ENCODE measurements at regions not wholly inside any gene's neighbourhood (a gene's known extent, or its start where the extent isn't known, plus 50 kb on each side); places are given as distances from the start of the nearest gene placed in this dataset.

GRCh38 chr15:52624262-52624661, 54.9 kb downstream of the ATOSA start:
- in situ Hi-C loops (cut with MboI) (no loop called here), intact Hi-C loops (cut with micrococcal nuclease; ENCODE audit: unreplicated experiment) (no loop called here)
- Histone ChIP-seq H3K4me1 (ENCODE audit: control insufficient read depth, insufficient read depth, low read length) (no peaks in the 10 kb centered on the region), H3K27ac (ENCODE audit: control insufficient read depth, insufficient read depth) (no peak overlapping the region), H3K79me2 (ENCODE audit: control insufficient read depth, insufficient read depth, low read length) (no peaks in the 10 kb centered on the region), H3K9ac (ENCODE audit: control insufficient read depth, insufficient read depth, low read length) (no peak overlapping the region), H3K27me3 (replicated peaks in 1 of 2; ENCODE audit: control insufficient read depth in 2 of 2, insufficient read depth in 2 of 2, low read length in 1 of 2) (no peaks in the 10 kb centered on the region), H2AFZ (ENCODE audit: control insufficient read depth, low read depth, low read length) (no peak overlapping the region), H3K36me3 (ENCODE audit: control insufficient read depth in 2 of 2, insufficient read depth in 2 of 2, low read length in 1 of 2) (peaks cover 0 to 7% of the 10 kb centered on the region in 2 experiments; a peak in 1 of 4 replicates), H4K20me1 (ENCODE audit: control insufficient read depth, insufficient read depth) (no peaks in the 10 kb centered on the region), H3K4me2 (ENCODE audit: control insufficient read depth, insufficient read depth) (no peak overlapping the region), H3K9me3 (replicated peaks; ENCODE audit: control insufficient read depth, insufficient read depth, low read length) (no peaks in the 10 kb centered on the region), H3K4me3 (no peak overlapping the region)
- 53% methylated on average over 1 of the region's 1 CpG for WGBS (ENCODE audit: insufficient coverage, insufficient replicate concordance, low lambda C conversion rate, missing lambda C conversion rate)
- BruUV-seq (replicated peaks): no TSS peak
- ATAC-seq (no peak), DNase-seq (ENCODE audit: low read depth, low spot score) (no peak), FAIRE-seq (no peak)
- ChIA-PET RAD21 (ENCODE audit: unreplicated experiment) (no interaction called here), CTCF (interaction anchor here (1.0 kb wide), 1 partner anchor 362 kb away, joined by 3 read pairs; no protein-coding TSS in a partner anchor), POLR2A (no interaction called here), SMC1A (ENCODE audit: uncharacterized antibody, unreplicated experiment) (interaction anchor here (0.8 to 2.6 kb wide), 3 partner anchors 9 to 105 kb away, joined by 3 to 9 read pairs (median 3); no protein-coding TSS in a partner anchor)
- TF ChIP-seq ZNF384 (IDR thresholded peaks at IDR 0.05; ENCODE audit: borderline replicate concordance, low read depth, low read length): no peak
- no peak for TF ChIP-seq RB1 (IDR thresholded peaks at IDR 0.05; ENCODE audit: borderline replicate concordance)

- intact Hi-C loops (cut with micrococcal nuclease; ENCODE audit: unreplicated experiment): no loop called here
- FAIRE-seq: no peak
- CTCF ChIA-PET: no interaction called here
- no peak for ATAC-seq
- no peaks in the 10 kb centered on the region for H3K4me1 ChIP-seq (ENCODE audit: control insufficient read depth, insufficient read depth, low read length)
- no peaks in the 10 kb centered on the region for H3K9me3 ChIP-seq (replicated peaks; ENCODE audit: control insufficient read depth, insufficient read depth, low read length)
- SMC1A ChIA-PET (ENCODE audit: uncharacterized antibody, unreplicated experiment): interaction anchor here (0.6 to 1.5 kb wide), 3 partner anchors 10 to 206 kb away, joined by 3 read pairs; no protein-coding TSS in a partner anchor
- H3K27ac ChIP-seq (ENCODE audit: control insufficient read depth, insufficient read depth): no peak overlapping the region
- no peaks in the 10 kb centered on the region for H3K79me2 ChIP-seq (ENCODE audit: control insufficient read depth, insufficient read depth, low read length)
- no peak overlapping the region for H3K4me2 ChIP-seq (ENCODE audit: control insufficient read depth, insufficient read depth)
- no peak overlapping the region for H2AFZ ChIP-seq (ENCODE audit: control insufficient read depth, low read depth, low read length)
- in situ Hi-C loops (cut with MboI): no loop called here
- POLR2A ChIA-PET: no interaction called here
- no peaks in the 10 kb centered on the region for H4K20me1 ChIP-seq (ENCODE audit: control insufficient read depth, insufficient read depth)
- H3K36me3 ChIP-seq (ENCODE audit: control insufficient read depth in 2 of 2, insufficient read depth in 2 of 2, low read length in 1 of 2): peaks cover 0 to 7% of the 10 kb centered on the region in 2 experiments; a peak in 1 of 4 replicates
- no peak for TF ChIP-seq RBBP5 (conservative IDR thresholded peaks at IDR 0.05)
- TF ChIP-seq RCOR1 (conservative IDR thresholded peaks at IDR 0.05; ENCODE audit: low read depth, low read length): no peak
- no peak for TF ChIP-seq PAX8 (IDR thresholded peaks at IDR 0.05)
- TF ChIP-seq POLR2AphosphoS2 (IDR thresholded peaks at IDR 0.05; ENCODE audit: low read depth, low read length): no peak
- TF ChIP-seq MTA2 (IDR thresholded peaks at IDR 0.05; ENCODE audit: low read depth): no peak
- no peak for TF ChIP-seq BHLHE40 (IDR thresholded peaks at IDR 0.05; ENCODE audit: borderline replicate concordance in 1 of 2, low read depth in 2 of 2, low read length in 1 of 2)
- TF ChIP-seq BMI1 (IDR thresholded peaks at IDR 0.05; ENCODE audit: borderline replicate concordance): no peak
- TF ChIP-seq BRCA1 (IDR thresholded peaks at IDR 0.05; ENCODE audit: low read depth, low read length): no peak
- no peak for TF ChIP-seq SMAD5 (IDR thresholded peaks at IDR 0.05; ENCODE audit: low read depth)
- no peak for TF ChIP-seq PML (IDR thresholded peaks at IDR 0.05; ENCODE audit: low read length)
- no peak for TF ChIP-seq ZSCAN29 (IDR thresholded peaks at IDR 0.05)
- no peak overlapping the region for H3K9ac ChIP-seq (ENCODE audit: control insufficient read depth, insufficient read depth, low read length)
- RAD21 ChIA-PET (ENCODE audit: unreplicated experiment): no interaction called here
- 93% methylated on average over 4 of the region's 4 CpGs for WGBS (ENCODE audit: insufficient coverage, insufficient replicate concordance, low lambda C conversion rate, missing lambda C conversion rate)
- H3K27me3 ChIP-seq (replicated peaks in 1 of 2; ENCODE audit: control insufficient read depth in 2 of 2, insufficient read depth in 2 of 2, low read length in 1 of 2): no peaks in the 10 kb centered on the region
- no peak overlapping the region for H3K4me3 ChIP-seq
- BruUV-seq (replicated peaks): no TSS peak
- no peak for DNase-seq (ENCODE audit: low read depth, low spot score)
Measured at GRCh38 chr15:52622791-52623190, 54.0 kb upstream of the ARPP19 start.
